ENCODE measurements at regions not wholly inside any gene's neighbourhood (a gene's known extent, or its start where the extent isn't known, plus 50 kb on each side); places are given as distances from the start of the nearest gene placed in this dataset.

GRCh38 chr4:135225551-135225950, 1024.0 kb upstream of the PABPC4L start:
- no peak overlapping the region for H3K9ac ChIP-seq (ENCODE audit: insufficient read length)

GRCh38 chr4:135210341-135210740, 1008.8 kb upstream of the PABPC4L start:
- H3K9ac ChIP-seq (ENCODE audit: insufficient read length): no peak overlapping the region
- TF ChIP-seq FOXP2 (optimal IDR thresholded peaks at IDR 0.05; ENCODE audit: control extremely low read depth, extremely low read length, insufficient read depth) (no peak), POLR2AphosphoS5 (IDR thresholded peaks at IDR 0.05; ENCODE audit: borderline replicate concordance, low read depth, low read length) (no peak), EZH2 (IDR thresholded peaks at IDR 0.05) (no peak)
- no peak for DNase-seq (ENCODE audit: low read depth, low spot score)
- no peak overlapping the region for H3K27ac ChIP-seq
- no peaks in the 10 kb centered on the region for H3K36me3 ChIP-seq (ENCODE audit: insufficient read depth, low read length)
- no peak overlapping the region for H3K4me3 ChIP-seq
- H3K9me3 ChIP-seq (ENCODE audit: low read depth, low read length): no peaks in the 10 kb centered on the region

More at GRCh38 chr4:135225551-135225950, 1024.0 kb upstream of the PABPC4L start:
- H3K36me3 ChIP-seq (ENCODE audit: insufficient read depth, low read length): no peaks in the 10 kb centered on the region
- no peak for DNase-seq (ENCODE audit: low read depth, low spot score)
- no peak overlapping the region for H3K27ac ChIP-seq
- TF ChIP-seq EZH2 (IDR thresholded peaks at IDR 0.05): no peak
- TF ChIP-seq FOXP2 (optimal IDR thresholded peaks at IDR 0.05; ENCODE audit: control extremely low read depth, extremely low read length, insufficient read depth): no peak
- TF ChIP-seq POLR2AphosphoS5 (IDR thresholded peaks at IDR 0.05; ENCODE audit: borderline replicate concordance, low read depth, low read length): no peak
- no peaks in the 10 kb centered on the region for H3K9me3 ChIP-seq (ENCODE audit: low read depth, low read length)
- no peak overlapping the region for H3K4me3 ChIP-seq

- Histone ChIP-seq H3K36me3 (ENCODE audit: insufficient read depth, low read length) (no peaks in the 10 kb centered on the region), H3K4me3 (no peak overlapping the region), H3K9me3 (ENCODE audit: low read depth, low read length) (no peaks in the 10 kb centered on the region), H3K9ac (ENCODE audit: insufficient read length) (no peak overlapping the region), H3K27ac (no peak overlapping the region)
- DNase-seq (ENCODE audit: low read depth, low spot score): no peak
- TF ChIP-seq EZH2 (IDR thresholded peaks at IDR 0.05) (no peak), POLR2AphosphoS5 (IDR thresholded peaks at IDR 0.05; ENCODE audit: borderline replicate concordance, low read depth, low read length) (no peak), FOXP2 (optimal IDR thresholded peaks at IDR 0.05; ENCODE audit: control extremely low read depth, extremely low read length, insufficient read depth) (no peak)
These were observed 1005.9 kb upstream of the PABPC4L start for GRCh38 chr4:135207531-135207930.

DNA sequence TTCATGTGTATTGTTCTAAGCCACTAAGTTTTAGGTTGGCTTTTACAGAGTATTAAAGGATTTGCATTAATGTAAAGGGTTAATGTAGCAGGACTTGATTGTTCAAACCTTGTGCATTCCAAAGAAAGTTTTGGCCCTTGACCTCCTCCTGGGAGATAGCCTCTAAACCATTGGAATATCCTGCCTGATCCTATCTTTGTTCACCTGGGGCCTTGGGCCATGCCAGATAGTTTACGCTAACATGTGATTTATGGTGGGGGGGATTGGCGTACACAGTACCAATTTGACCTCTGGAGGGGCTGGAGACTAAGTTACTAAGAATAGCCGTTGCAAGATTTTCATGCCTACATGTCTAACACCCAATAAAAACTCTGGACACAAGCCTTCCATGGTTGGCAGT, 1002.7 kb upstream of the PABPC4L start:
- Histone ChIP-seq H3K36me3 (ENCODE audit: insufficient read depth, low read length) (no peaks in the 10 kb centered on the region), H3K9ac (ENCODE audit: insufficient read length) (no peak overlapping the region), H3K27ac (no peak overlapping the region), H3K9me3 (ENCODE audit: low read depth, low read length) (no peaks in the 10 kb centered on the region), H3K4me3 (no peak overlapping the region)
- DNase-seq (ENCODE audit: low read depth, low spot score): no peak
- no peak for TF ChIP-seq POLR2AphosphoS5 (IDR thresholded peaks at IDR 0.05; ENCODE audit: borderline replicate concordance, low read depth, low read length)
- TF ChIP-seq FOXP2 (optimal IDR thresholded peaks at IDR 0.05; ENCODE audit: control extremely low read depth, extremely low read length, insufficient read depth): no peak
- no peak for TF ChIP-seq EZH2 (IDR thresholded peaks at IDR 0.05)

GRCh38 chr4:135201081-135201480, 999.5 kb upstream of the PABPC4L start:
- H3K27ac ChIP-seq: no peak overlapping the region

GRCh38 chr4:135197641-135198040, 996.1 kb upstream of the PABPC4L start:
- H3K27ac ChIP-seq: no peak overlapping the region
- DNase-seq (ENCODE audit: low read depth, low spot score): no peak
- H3K9ac ChIP-seq (ENCODE audit: insufficient read length): no peak overlapping the region
- no peak overlapping the region for H3K4me3 ChIP-seq
- TF ChIP-seq FOXP2 (optimal IDR thresholded peaks at IDR 0.05; ENCODE audit: control extremely low read depth, extremely low read length, insufficient read depth) (no peak), EZH2 (IDR thresholded peaks at IDR 0.05) (no peak), POLR2AphosphoS5 (IDR thresholded peaks at IDR 0.05; ENCODE audit: borderline replicate concordance, low read depth, low read length) (no peak)
- H3K36me3 ChIP-seq (ENCODE audit: insufficient read depth, low read length): no peaks in the 10 kb centered on the region
- H3K9me3 ChIP-seq (ENCODE audit: low read depth, low read length): 0 out of 2 replicates have a peak, but pooled peaks cover 5% of the 10 kb centered on the region

More at GRCh38 chr4:135201081-135201480, 999.5 kb upstream of the PABPC4L start:
- no peak for DNase-seq (ENCODE audit: low read depth, low spot score)
- TF ChIP-seq FOXP2 (optimal IDR thresholded peaks at IDR 0.05; ENCODE audit: control extremely low read depth, extremely low read length, insufficient read depth) (no peak), POLR2AphosphoS5 (IDR thresholded peaks at IDR 0.05; ENCODE audit: borderline replicate concordance, low read depth, low read length) (no peak), EZH2 (IDR thresholded peaks at IDR 0.05) (no peak)
- H3K9ac ChIP-seq (ENCODE audit: insufficient read length): no peak overlapping the region
- no peak overlapping the region for H3K4me3 ChIP-seq
- H3K9me3 ChIP-seq (ENCODE audit: low read depth, low read length): no peaks in the 10 kb centered on the region
- H3K36me3 ChIP-seq (ENCODE audit: insufficient read depth, low read length): no peaks in the 10 kb centered on the region

DNA sequence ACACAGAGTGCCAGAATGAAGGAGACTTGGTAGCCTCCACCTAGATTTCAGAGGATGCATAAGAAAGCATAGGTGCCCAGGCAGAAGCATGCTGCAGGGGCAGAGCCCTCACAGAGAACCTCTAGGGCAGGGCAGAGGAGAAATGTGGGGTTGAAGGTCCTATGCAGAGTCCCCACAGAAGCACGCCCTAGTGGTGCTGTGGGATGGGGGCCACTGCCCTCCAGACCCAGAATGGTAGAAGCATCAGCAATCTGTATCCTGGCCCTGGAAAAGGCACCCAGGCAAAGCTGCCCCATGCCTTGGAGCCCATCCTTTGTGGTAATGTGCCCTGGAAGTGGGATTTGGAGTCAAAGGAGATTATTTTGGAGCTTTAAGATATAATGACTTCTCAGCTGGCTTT, 992.9 kb upstream of the PABPC4L start:
- 0 out of 2 replicates have a peak, but pooled peaks cover 5% of the 10 kb centered on the region for H3K9me3 ChIP-seq (ENCODE audit: low read depth, low read length)
- no peak for TF ChIP-seq POLR2AphosphoS5 (IDR thresholded peaks at IDR 0.05; ENCODE audit: borderline replicate concordance, low read depth, low read length)
- no peak for TF ChIP-seq FOXP2 (optimal IDR thresholded peaks at IDR 0.05; ENCODE audit: control extremely low read depth, extremely low read length, insufficient read depth)
- no peak for TF ChIP-seq EZH2 (IDR thresholded peaks at IDR 0.05)
- DNase-seq (ENCODE audit: low read depth, low spot score): no peak
- H3K27ac ChIP-seq: no peak overlapping the region
- no peak overlapping the region for H3K4me3 ChIP-seq
- H3K9ac ChIP-seq (ENCODE audit: insufficient read length): no peak overlapping the region
- no peaks in the 10 kb centered on the region for H3K36me3 ChIP-seq (ENCODE audit: insufficient read depth, low read length)

- no peak for DNase-seq (ENCODE audit: low read depth, low spot score)
- Histone ChIP-seq H3K9ac (ENCODE audit: insufficient read length) (no peak overlapping the region), H3K4me3 (no peak overlapping the region), H3K27ac (0 out of 2 replicates have a peak overlapping the region, but pooled peaks have one; percentile 5), H3K36me3 (ENCODE audit: insufficient read depth, low read length) (no peaks in the 10 kb centered on the region), H3K9me3 (ENCODE audit: low read depth, low read length) (0 out of 2 replicates have a peak, but pooled peaks cover 5% of the 10 kb centered on the region)
- no peak for TF ChIP-seq EZH2 (IDR thresholded peaks at IDR 0.05)
- no peak for TF ChIP-seq FOXP2 (optimal IDR thresholded peaks at IDR 0.05; ENCODE audit: control extremely low read depth, extremely low read length, insufficient read depth)
- no peak for TF ChIP-seq POLR2AphosphoS5 (IDR thresholded peaks at IDR 0.05; ENCODE audit: borderline replicate concordance, low read depth, low read length)
These were observed 991.4 kb upstream of the PABPC4L start for GRCh38 chr4:135192751-135193535.

Measured in SK-N-MC (cell line).